H9 (cell line): ENCODE measurements at regions not wholly inside any gene's neighbourhood (a gene's known extent, or its start where the extent isn't known, plus 50 kb on each side); places are given as distances from the start of the nearest gene placed in this dataset.

Experiments used
- DNase-seq: peaks from one replicate; pipeline ENCODE4 v3.0.0-alpha.2; 2017
- H2AFZ ChIP-seq: one replicate; pipeline ENCODE4 v1.6.1; 2013; ENCODE audit warnings: mild to moderate bottlenecking, low read length, control low read depth, moderate library complexity
- H2AK5ac ChIP-seq: 2 replicates; pipeline ENCODE4 v1.6.1; 2013; ENCODE audit warnings: low read length, control low read depth, mixed read lengths; ENCODE audit not compliant: insufficient read length
- H2BK120ac ChIP-seq: one replicate; pipeline ENCODE4 v1.6.1; 2013; ENCODE audit warnings: low read depth, mild to moderate bottlenecking, low read length, control low read depth, inconsistent platforms; ENCODE audit not compliant: poor library complexity, severe bottlenecking
- H2BK12ac ChIP-seq: 2 replicates; pipeline ENCODE4 v1.6.1; 2013; ENCODE audit warnings: low read length, control low read depth, mixed read lengths, low read depth; ENCODE audit not compliant: insufficient read length
- H2BK15ac ChIP-seq: 2 replicates; pipeline ENCODE4 v1.6.1; 2013; ENCODE audit warnings: low read depth, low read length, control low read depth
- H2BK20ac ChIP-seq: one replicate; pipeline ENCODE4 v1.6.1; 2013; ENCODE audit warnings: low read depth, mild to moderate bottlenecking, low read length, control low read depth, inconsistent platforms; ENCODE audit not compliant: poor library complexity, severe bottlenecking
- H2BK5ac ChIP-seq: 2 replicates; pipeline ENCODE4 v1.6.1; 2013; ENCODE audit warnings: low read length, control low read depth, mixed read lengths; ENCODE audit not compliant: insufficient read length
- H3K14ac ChIP-seq: 2 replicates; pipeline ENCODE4 v1.6.1; 2013; ENCODE audit warnings: low read length, control low read depth; ENCODE audit not compliant: insufficient read depth
- H3K18ac ChIP-seq: 2 replicates; pipeline ENCODE4 v1.6.1; 2013; ENCODE audit warnings: low read depth, mild to moderate bottlenecking, mixed read lengths, low read length, control low read depth; ENCODE audit not compliant: insufficient read length
- H3K23ac ChIP-seq: 2 replicates; pipeline ENCODE4 v1.6.1; 2013; ENCODE audit warnings: low read length, control low read depth, mixed read lengths, low read depth; ENCODE audit not compliant: insufficient read length
- H3K23me2 ChIP-seq: 2 replicates; pipeline ENCODE4 v1.6.1; 2013; ENCODE audit warnings: low read depth, mild to moderate bottlenecking, mixed read lengths, low read length, control low read depth; ENCODE audit not compliant: insufficient read length, poor library complexity, severe bottlenecking
- H3K27ac ChIP-seq: 2 replicates; pipeline ENCODE4 v1.5.1; 2013; ENCODE audit warnings: low read length, control low read depth, mixed read lengths, low read depth; ENCODE audit not compliant: insufficient read length
- H3K27me3 ChIP-seq: 2 replicates; pipeline ENCODE4 v1.6.1; 2013; ENCODE audit warnings: low read length, control low read depth, inconsistent platforms; ENCODE audit not compliant: insufficient read depth
- H3K4ac ChIP-seq: 2 replicates; pipeline ENCODE4 v1.6.1; 2013; ENCODE audit warnings: low read depth, mild to moderate bottlenecking, control low read depth, inconsistent platforms, low read length, moderate library complexity
- H3K4me1 ChIP-seq: 2 replicates; pipeline ENCODE4 v1.6.1; 2013; ENCODE audit warnings: low read length, control low read depth, inconsistent platforms; ENCODE audit not compliant: insufficient read depth
- H3K4me2 ChIP-seq: 2 replicates; pipeline ENCODE4 v1.6.1; 2013; ENCODE audit warnings: low read length, control low read depth, mixed read lengths; ENCODE audit not compliant: insufficient read length, insufficient read depth
- H3K56ac ChIP-seq: 2 replicates; pipeline ENCODE4 v1.6.1; 2013; ENCODE audit warnings: low read depth, mild to moderate bottlenecking, mixed read lengths, low read length, control low read depth; ENCODE audit not compliant: insufficient read length
- H3K79me1 ChIP-seq: 2 replicates; pipeline ENCODE4 v1.6.1; 2013; ENCODE audit warnings: low read depth, mild to moderate bottlenecking, moderate library complexity, low read length, control low read depth, inconsistent platforms; ENCODE audit not compliant: insufficient read depth, poor library complexity, severe bottlenecking
- H3K79me2 ChIP-seq: 2 replicates; pipeline ENCODE4 v1.6.1; 2013; ENCODE audit warnings: low read length, control low read depth, inconsistent platforms; ENCODE audit not compliant: insufficient read depth
- H3K9ac ChIP-seq: 2 replicates; pipeline ENCODE4 v1.6.1; 2013; ENCODE audit warnings: low read length, control low read depth, mixed read lengths; ENCODE audit not compliant: insufficient read length; ENCODE audit errors: extremely low read depth
- H3K9me3 ChIP-seq: one replicate; pipeline ENCODE4 v1.6.1; 2013; ENCODE audit warnings: low read depth, low read length, inconsistent platforms; ENCODE audit not compliant: control insufficient read depth
- H3T11ph ChIP-seq: one replicate; pipeline ENCODE4 v1.6.1; 2013; ENCODE audit warnings: mild to moderate bottlenecking, low read length, control low read depth, inconsistent platforms
- H4K20me1 ChIP-seq: one replicate; pipeline ENCODE4 v1.6.1; 2013; ENCODE audit not compliant: control insufficient read depth, insufficient read length, insufficient read depth
- H4K5ac ChIP-seq: 2 replicates; pipeline ENCODE4 v1.6.1; 2013; ENCODE audit warnings: low read depth, mild to moderate bottlenecking, mixed read lengths, low read length, control low read depth; ENCODE audit not compliant: insufficient read length
- H4K8ac ChIP-seq: replicated peaks from 2 replicates; pipeline ENCODE4 v1.6.1; 2013; ENCODE audit warnings: low read length, control low read depth, mixed read lengths, low read depth; ENCODE audit not compliant: insufficient read length
- H4K91ac ChIP-seq: 2 replicates; pipeline ENCODE4 v1.6.1; 2013; ENCODE audit warnings: low read depth, mild to moderate bottlenecking, moderate library complexity, mixed read lengths, low read length, control low read depth; ENCODE audit not compliant: insufficient read length
- H3K27ac Mint-ChIP-seq, 3 experiments: 2 replicates in 2 of 3; 3 replicates in 1 of 3; pipeline ENCODE4 v1.8.0; 2020 to 2021; ENCODE audit warnings: mixed read lengths in 3 of 3, mild to moderate bottlenecking in 1 of 3, moderate library complexity in 1 of 3
- H3K27me3 Mint-ChIP-seq: 2 replicates; pipeline ENCODE4 v1.8.0; 2021; ENCODE audit warnings: low read depth, mild to moderate bottlenecking, moderate library complexity, mixed read lengths
- H3K36me3 Mint-ChIP-seq, 3 experiments: 2 replicates in 2 of 3; 3 replicates in 1 of 3; pipeline ENCODE4 v1.8.0; 2020 to 2021; ENCODE audit warnings: low read depth in 3 of 3, mixed read lengths in 3 of 3; ENCODE audit not compliant: insufficient read depth in 1 of 3
- H3K4me1 Mint-ChIP-seq, 2 experiments: 2 replicates each; pipeline ENCODE4 v1.8.0; 2020; ENCODE audit warnings: mixed read lengths in 2 of 2
- H3K4me3 Mint-ChIP-seq, 2 experiments: 2 replicates in 1 of 2; 3 replicates in 1 of 2; pipeline ENCODE4 v1.8.0; 2020 to 2021; ENCODE audit warnings: mild to moderate bottlenecking in 2 of 2, mixed read lengths in 2 of 2, moderate library complexity in 1 of 2
- H3K9me3 Mint-ChIP-seq, 2 experiments: 2 replicates in 1 of 2; 3 replicates in 1 of 2; pipeline ENCODE4 v1.8.0; 2020; ENCODE audit warnings: mild to moderate bottlenecking in 2 of 2, mixed read lengths in 2 of 2, moderate library complexity in 1 of 2
- CTCF ChIP-seq: fragments of 200-600 bp; sonication (generic); conservative IDR thresholded peaks from 3 replicates; pipeline ENCODE4 v1.8.0; 2021; ENCODE audit warnings: antibody characterized with exemption, mild to moderate bottlenecking

GRCh38 chr2:217177720-217178119 lies 317.9 kb upstream of the TNP1 start:
- Histone ChIP-seq H3K14ac (no peak overlapping the region), H3T11ph (no peak overlapping the region), H2BK12ac (no peak overlapping the region), H3K4me2 (no peak overlapping the region), H3K23me2 (no peaks in the 10 kb centered on the region), H4K20me1 (no peaks in the 10 kb centered on the region), H2BK20ac (no peak overlapping the region), H3K56ac (no peak overlapping the region), H4K5ac (no peak overlapping the region), H3K27me3 (no peaks in the 10 kb centered on the region), H2BK5ac (no peak overlapping the region), H3K9me3 (no peaks in the 10 kb centered on the region), H3K4me1 (peaks cover 3% of the 10 kb centered on the region; the same call in 1 of the 2 replicates), H2AK5ac (no peak overlapping the region), H3K23ac (no peak overlapping the region), H3K18ac (no peak overlapping the region), H4K8ac (no peak overlapping the region), H2AFZ (no peak overlapping the region), H3K79me1 (no peaks in the 10 kb centered on the region), H2BK15ac (no peak overlapping the region), H2BK120ac (no peak overlapping the region), H3K27ac (no peak overlapping the region), H3K4ac (no peak overlapping the region), H3K9ac (no peak overlapping the region), H4K91ac (no peak overlapping the region), H3K79me2 (no peaks in the 10 kb centered on the region)
- Mint-ChIP-seq H3K36me3 (peaks cover 0 to 8% (median 0%) of the 10 kb centered on the region in 3 experiments; a peak in 1 of 7 replicates), H3K4me1 (peaks cover 6 to 8% of the 10 kb centered on the region in 2 experiments), H3K9me3 (peaks cover 11 to 14% of the 10 kb centered on the region in 2 experiments; a peak in 4 of 5 replicates), H3K4me3 (no peak overlapping the region), H3K27ac (no peak overlapping the region), H3K27me3 (peaks cover under 1% of the 10 kb centered on the region)
- no peak for DNase-seq
- TF ChIP-seq CTCF = no peak
